ENCODE measurements at regions not wholly inside any gene's neighbourhood (a gene's known extent, or its start where the extent isn't known, plus 50 kb on each side); places are given as distances from the start of the nearest gene placed in this dataset.

GRCh38 chr10:58885686-58886345 lies 290.6 kb upstream of the PHYHIPL start:
- Histone ChIP-seq H3K9ac (replicated peaks; ENCODE audit: extremely low read depth, insufficient read depth, low read length) (no peak overlapping the region), H3K4me1 (ENCODE audit: control insufficient read depth, extremely low read depth, insufficient read depth, low read length) (no peaks in the 10 kb centered on the region), H2AFZ (ENCODE audit: low read depth, low read length) (no peak overlapping the region), H3K27ac (ENCODE audit: insufficient read depth, low read depth, low read length) (no peak overlapping the region), H3K36me3 (ENCODE audit: control insufficient read depth in 2 of 2, extremely low read depth in 1 of 2, insufficient read depth in 2 of 2, low read length in 2 of 2) (no peaks in the 10 kb centered on the region), H3K79me2 (ENCODE audit: control insufficient read depth, insufficient read depth, low read length) (no peaks in the 10 kb centered on the region), H3K9me1 (replicated peaks; ENCODE audit: control insufficient read depth, extremely low read depth, insufficient read depth, low read length) (no peaks in the 10 kb centered on the region), H3K4me3 (replicated peaks in 1 of 3; ENCODE audit: insufficient read depth in 1 of 3, low read depth in 1 of 3, low read length in 3 of 3) (no peak overlapping the region), H3K27me3 (ENCODE audit: control insufficient read depth in 2 of 2, insufficient read depth in 2 of 2, low read length in 2 of 2) (no peaks in the 10 kb centered on the region), H3K9me3 (replicated peaks; ENCODE audit: control insufficient read depth, insufficient read depth, low read length) (no peaks in the 10 kb centered on the region), H3K4me2 (ENCODE audit: insufficient read depth, low read length) (no peak overlapping the region), H4K20me1 (replicated peaks; ENCODE audit: control insufficient read depth, extremely low read depth, insufficient read depth, low read length) (no peaks in the 10 kb centered on the region)
- intact Hi-C loops (cut with micrococcal nuclease) (no loop called here), dilution Hi-C loops (cut with MboI; ENCODE audit: extremely low pct_ligation_motif_present, low sequenced_read_pairs) (no loop called here)
- no peak for FAIRE-seq
- TF ChIP-seq, protein P1, sequence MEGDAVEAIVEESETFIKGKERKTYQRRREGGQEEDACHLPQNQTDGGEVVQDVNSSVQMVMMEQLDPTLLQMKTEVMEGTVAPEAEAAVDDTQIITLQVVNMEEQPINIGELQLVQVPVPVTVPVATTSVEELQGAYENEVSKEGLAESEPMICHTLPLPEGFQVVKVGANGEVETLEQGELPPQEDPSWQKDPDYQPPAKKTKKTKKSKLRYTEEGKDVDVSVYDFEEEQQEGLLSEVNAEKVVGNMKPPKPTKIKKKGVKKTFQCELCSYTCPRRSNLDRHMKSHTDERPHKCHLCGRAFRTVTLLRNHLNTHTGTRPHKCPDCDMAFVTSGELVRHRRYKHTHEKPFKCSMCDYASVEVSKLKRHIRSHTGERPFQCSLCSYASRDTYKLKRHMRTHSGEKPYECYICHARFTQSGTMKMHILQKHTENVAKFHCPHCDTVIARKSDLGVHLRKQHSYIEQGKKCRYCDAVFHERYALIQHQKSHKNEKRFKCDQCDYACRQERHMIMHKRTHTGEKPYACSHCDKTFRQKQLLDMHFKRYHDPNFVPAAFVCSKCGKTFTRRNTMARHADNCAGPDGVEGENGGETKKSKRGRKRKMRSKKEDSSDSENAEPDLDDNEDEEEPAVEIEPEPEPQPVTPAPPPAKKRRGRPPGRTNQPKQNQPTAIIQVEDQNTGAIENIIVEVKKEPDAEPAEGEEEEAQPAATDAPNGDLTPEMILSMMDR (IDR thresholded peaks at IDR 0.05; ENCODE audit: extremely low read depth in 1 of 2, insufficient read depth in 1 of 2, low read depth in 1 of 2, low read length in 2 of 2), result no peak
- TF ChIP-seq FOS (IDR thresholded peaks at IDR 0.05; ENCODE audit: borderline replicate concordance, insufficient read depth, low read length) (no peak), EZH2 (IDR thresholded peaks at IDR 0.05; ENCODE audit: borderline replicate concordance, low read depth, low read length, severe bottlenecking) (no peak), POLR2AphosphoS5 (IDR thresholded peaks at IDR 0.05; ENCODE audit: insufficient read depth, low read depth, low read length) (no peak), JUN (IDR thresholded peaks at IDR 0.05; ENCODE audit: borderline replicate concordance, insufficient read depth, insufficient read length, low read depth) (no peak)
- ChIA-PET CTCF (no interaction called here), POLR2A (no interaction called here)
- DNase-seq (ENCODE audit: low read depth, low spot score), result no peak
- no TSS peak for BruUV-seq (replicated peaks)

GRCh38 chr10:58886406-58886805 lies 290.0 kb upstream of the PHYHIPL start:
- CTCF ChIA-PET, result no interaction called here
- TF ChIP-seq EZH2 (IDR thresholded peaks at IDR 0.05; ENCODE audit: borderline replicate concordance, low read depth, low read length, severe bottlenecking), result no peak
- TF ChIP-seq FOS (IDR thresholded peaks at IDR 0.05; ENCODE audit: borderline replicate concordance, insufficient read depth, low read length), result no peak
- TF ChIP-seq MYC (IDR thresholded peaks at IDR 0.05; ENCODE audit: low read depth, low read length), result no peak
- TF ChIP-seq GATA2 (IDR thresholded peaks at IDR 0.05; ENCODE audit: insufficient read depth, insufficient read length, low read depth, low read length), result no peak
- TF ChIP-seq, protein P1 (IDR thresholded peaks at IDR 0.05; ENCODE audit: extremely low read depth in 1 of 2, insufficient read depth in 1 of 2, low read depth in 1 of 2, low read length in 2 of 2), result no peak
- TF ChIP-seq POLR2A (IDR thresholded peaks at IDR 0.05; ENCODE audit: low read depth, low read length), result no peak
- TF ChIP-seq JUN (IDR thresholded peaks at IDR 0.05; ENCODE audit: borderline replicate concordance, insufficient read depth, insufficient read length, low read depth), result no peak
- TF ChIP-seq, protein P2, sequence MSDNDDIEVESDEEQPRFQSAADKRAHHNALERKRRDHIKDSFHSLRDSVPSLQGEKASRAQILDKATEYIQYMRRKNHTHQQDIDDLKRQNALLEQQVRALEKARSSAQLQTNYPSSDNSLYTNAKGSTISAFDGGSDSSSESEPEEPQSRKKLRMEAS (IDR thresholded peaks at IDR 0.05; ENCODE audit: insufficient read depth, insufficient read length), result no peak
- no peak for TF ChIP-seq POLR2AphosphoS5 (IDR thresholded peaks at IDR 0.05; ENCODE audit: insufficient read depth, low read depth, low read length)
- Histone ChIP-seq H3K4me2 (ENCODE audit: insufficient read depth, low read length) (no peak overlapping the region), H3K9me3 (replicated peaks; ENCODE audit: control insufficient read depth, insufficient read depth, low read length) (no peaks in the 10 kb centered on the region), H4K20me1 (replicated peaks; ENCODE audit: control insufficient read depth, extremely low read depth, insufficient read depth, low read length) (no peaks in the 10 kb centered on the region), H3K9ac (replicated peaks; ENCODE audit: extremely low read depth, insufficient read depth, low read length) (no peak overlapping the region), H3K9me1 (replicated peaks; ENCODE audit: control insufficient read depth, extremely low read depth, insufficient read depth, low read length) (no peaks in the 10 kb centered on the region), H2AFZ (ENCODE audit: low read depth, low read length) (no peak overlapping the region), H3K4me1 (ENCODE audit: control insufficient read depth, extremely low read depth, insufficient read depth, low read length) (no peaks in the 10 kb centered on the region), H3K4me3 (replicated peaks in 1 of 3; ENCODE audit: insufficient read depth in 1 of 3, low read depth in 1 of 3, low read length in 3 of 3) (no peak overlapping the region), H3K27ac (ENCODE audit: insufficient read depth, low read depth, low read length) (no peak overlapping the region), H3K27me3 (ENCODE audit: control insufficient read depth in 2 of 2, insufficient read depth in 2 of 2, low read length in 2 of 2) (no peaks in the 10 kb centered on the region), H3K36me3 (ENCODE audit: control insufficient read depth in 2 of 2, extremely low read depth in 1 of 2, insufficient read depth in 2 of 2, low read length in 2 of 2) (no peaks in the 10 kb centered on the region), H3K79me2 (ENCODE audit: control insufficient read depth, insufficient read depth, low read length) (no peaks in the 10 kb centered on the region)
- no TSS peak for BruUV-seq (replicated peaks)
- FAIRE-seq (no peak), DNase-seq (ENCODE audit: low read depth, low spot score) (no peak)
- POLR2A ChIA-PET, result no interaction called here
- dilution Hi-C loops (cut with MboI; ENCODE audit: extremely low pct_ligation_motif_present, low sequenced_read_pairs) (no loop called here), intact Hi-C loops (cut with micrococcal nuclease) (no loop called here)

Measured in endothelial cell of umbilical vein (primary cell).